ENCODE measurements at regions not wholly inside any gene's neighbourhood (a gene's known extent, or its start where the extent isn't known, plus 50 kb on each side); places are given as distances from the start of the nearest gene placed in this dataset.

- TF ChIP-seq CTCF (IDR thresholded peaks at IDR 0.05; ENCODE audit: insufficient read depth, low read length) = no peak
- peak overlapping the region; percentile 66 for H3K4me3 ChIP-seq (ENCODE audit: low read depth, low read length)
- no peak for DNase-seq (ENCODE audit: low read depth)
Observed at GRCh38 chr6:26269531-26270485, 95.2 kb upstream of the BTN3A2 start.

- TF ChIP-seq CTCF (IDR thresholded peaks at IDR 0.05; ENCODE audit: insufficient read depth, low read length) = peak; percentile 4
- peak overlapping the region; percentile 66 for H3K4me3 ChIP-seq (ENCODE audit: low read depth, low read length)
- no peak for DNase-seq (ENCODE audit: low read depth)
Observed at GRCh38 chr6:26270486-26270861, 94.5 kb upstream of the BTN3A2 start.

GRCh38 chr6:26270903-26271667, 93.9 kb upstream of the BTN3A2 start:
- peak; percentile 93 for DNase-seq (ENCODE audit: low read depth)
- TF ChIP-seq CTCF (IDR thresholded peaks at IDR 0.05; ENCODE audit: insufficient read depth, low read length) = no peak
- peak overlapping the region; percentile 66 for H3K4me3 ChIP-seq (ENCODE audit: low read depth, low read length)

GRCh38 chr6:26271668-26272024, 93.4 kb upstream of the BTN3A2 start:
- H3K4me3 ChIP-seq (ENCODE audit: low read depth, low read length) = peak overlapping the region; percentile 55
- no peak for TF ChIP-seq CTCF (IDR thresholded peaks at IDR 0.05; ENCODE audit: insufficient read depth, low read length)
- DNase-seq (ENCODE audit: low read depth) = no peak

- peak overlapping the region; percentile 55 for H3K4me3 ChIP-seq (ENCODE audit: low read depth, low read length)
- no peak for DNase-seq (ENCODE audit: low read depth)
Observed at GRCh38 chr6:26272171-26272637, 92.8 kb upstream of the BTN3A2 start.

More at GRCh38 chr6:26272171-26272637, 92.8 kb upstream of the BTN3A2 start:
- TF ChIP-seq CTCF (IDR thresholded peaks at IDR 0.05; ENCODE audit: insufficient read depth, low read length) = no peak
